Liver (tissue), 8 donors: ENCODE measurements at regions not wholly inside any gene's neighbourhood (a gene's known extent, or its start where the extent isn't known, plus 50 kb on each side); places are given as distances from the start of the nearest gene placed in this dataset.

ENCODE experiments used
- DNase-seq: peaks from one replicate; pipeline ENCODE4 v3.0.0-alpha.2; 2017; ENCODE audit warnings: low spot score
- H3K27ac ChIP-seq, 2 donors: one replicate each; pipeline ENCODE4 v1.7.0; 2013; ENCODE audit warnings: inconsistent platforms in 2 of 2, low read length in 2 of 2, control low read depth in 1 of 2, low read depth in 1 of 2, mild to moderate bottlenecking in 1 of 2
- H3K27me3 ChIP-seq, 4 donors: one replicate each; pipeline versions ENCODE4 v1.6.1 to v1.7.0; 2013; ENCODE audit warnings: low read length in 3 of 4, inconsistent platforms in 1 of 4, mild to moderate bottlenecking in 1 of 4, moderate library complexity in 1 of 4; ENCODE audit not compliant: control insufficient read depth in 4 of 4, insufficient read depth in 4 of 4
- H3K36me3 ChIP-seq, 4 donors: one replicate each; pipeline versions ENCODE4 v1.6.1 to v1.7.0; 2013; ENCODE audit warnings: low read length in 3 of 4, mild to moderate bottlenecking in 3 of 4, low read depth in 1 of 4, moderate library complexity in 1 of 4; ENCODE audit not compliant: control insufficient read depth in 4 of 4, insufficient read depth in 3 of 4
- H3K4me1 ChIP-seq, 4 donors: one replicate each; pipeline versions ENCODE4 v1.6.1 to v1.7.0; 2013; ENCODE audit warnings: low read length in 3 of 4, mild to moderate bottlenecking in 3 of 4, moderate library complexity in 1 of 4; ENCODE audit not compliant: control insufficient read depth in 4 of 4, insufficient read depth in 4 of 4
- H3K4me3 ChIP-seq, 3 donors: one replicate each; pipeline versions ENCODE4 v1.6.1 to v1.7.0; 2013; ENCODE audit warnings: low read length in 3 of 3, control low read depth in 1 of 3, low read depth in 1 of 3, mild to moderate bottlenecking in 1 of 3
- H3K9ac ChIP-seq, 2 donors: one replicate each; pipeline ENCODE4 v1.7.0; 2013; ENCODE audit warnings: low read length in 2 of 2, mild to moderate bottlenecking in 2 of 2, moderate library complexity in 2 of 2, control low read depth in 1 of 2, low read depth in 1 of 2
- H3K9me3 ChIP-seq, 4 donors: one replicate each; pipeline versions ENCODE4 v1.6.1 to v1.7.0; 2013; ENCODE audit warnings: low read length in 3 of 4; ENCODE audit not compliant: control insufficient read depth in 4 of 4
- CTCF ChIP-seq: fragments of 150-350 bp; IDR thresholded peaks from 2 replicates; pipeline ENCODE4 v1.5.1; 2017; ENCODE audit warnings: improper control_type of control experiment, low read depth, low read length; ENCODE audit not compliant: missing input control
- EGR1 ChIP-seq, 2 donors: IDR thresholded peaks; 2 replicates each; pipeline ENCODE4 v1.6.1; 2016 to 2018; ENCODE audit warnings: antibody characterized with exemption in 2 of 2, low read depth in 2 of 2
- FOXA1 ChIP-seq: IDR thresholded peaks from 2 replicates; pipeline ENCODE4 v1.6.1; 2016; ENCODE audit warnings: antibody characterized with exemption
- FOXA2 ChIP-seq: IDR thresholded peaks from 2 replicates; pipeline ENCODE4 v1.6.1; 2016; ENCODE audit warnings: antibody characterized with exemption
- GABPA ChIP-seq, 2 donors: IDR thresholded peaks in 1 of 2; conservative IDR thresholded peaks in 1 of 2; 2 replicates each; pipeline ENCODE4 v1.6.1; 2016; ENCODE audit warnings: antibody characterized with exemption in 2 of 2, mild to moderate bottlenecking in 1 of 2, moderate library complexity in 1 of 2
- HNF4A ChIP-seq, 2 donors: conservative IDR thresholded peaks; 2 replicates each; pipeline ENCODE4 v1.6.1; 2016; ENCODE audit warnings: antibody characterized with exemption in 2 of 2, mild to moderate bottlenecking in 2 of 2
- HNF4G ChIP-seq: IDR thresholded peaks from 2 replicates; pipeline ENCODE4 v1.6.1; 2016; ENCODE audit warnings: antibody characterized with exemption
- JUND ChIP-seq, 2 donors: IDR thresholded peaks; 2 replicates each; pipeline ENCODE4 v1.6.1; 2016; ENCODE audit warnings: antibody characterized with exemption in 2 of 2
- NR2F2 ChIP-seq: IDR thresholded peaks from 2 replicates; pipeline ENCODE4 v1.6.1; 2016; ENCODE audit warnings: antibody characterized with exemption
- RAD21 ChIP-seq, 2 donors: IDR thresholded peaks; 2 replicates each; pipeline ENCODE4 v1.6.1; 2016; ENCODE audit warnings: antibody characterized with exemption in 2 of 2, mild to moderate bottlenecking in 2 of 2
- REST ChIP-seq: IDR thresholded peaks from 2 replicates; pipeline ENCODE4 v1.6.1; 2016; ENCODE audit warnings: antibody characterized with exemption, mild to moderate bottlenecking
- RXRA ChIP-seq, 2 donors: IDR thresholded peaks; 2 replicates each; pipeline ENCODE4 v1.6.1; 2017 to 2018; ENCODE audit warnings: antibody characterized with exemption in 2 of 2, mild to moderate bottlenecking in 1 of 2
- SP1 ChIP-seq: IDR thresholded peaks from 2 replicates; pipeline ENCODE4 v1.6.1; 2018; ENCODE audit warnings: antibody characterized with exemption, mild to moderate bottlenecking
- TAF1 ChIP-seq: conservative IDR thresholded peaks from 2 replicates; pipeline ENCODE4 v1.6.1; 2016; ENCODE audit warnings: antibody characterized with exemption, mild to moderate bottlenecking
- YY1 ChIP-seq: IDR thresholded peaks from 2 replicates; pipeline ENCODE4 v1.6.1; 2016; ENCODE audit warnings: antibody characterized with exemption, mild to moderate bottlenecking
- WGBS: extraction: QIAGEN DNeasy Blood & Tissue Kit; methylation state at CpG from one replicate; pipeline ENCODE4 v1.1.7; 2013; 5-methylcytosine and 5-hydroxymethylcytosine counted together
- TF ChIP-seq, protein P1 (sequence below): IDR thresholded peaks from 2 replicates; pipeline ENCODE4 v1.6.1; 2016; ENCODE audit warnings: antibody characterized with exemption
- TF ChIP-seq, protein P2 (sequence below): IDR thresholded peaks from 2 replicates; pipeline ENCODE4 v1.6.1; 2016; ENCODE audit warnings: antibody characterized with exemption
- TF ChIP-seq, protein P3 (sequence below): IDR thresholded peaks from 2 replicates; pipeline ENCODE4 v1.6.1; 2016; ENCODE audit warnings: antibody characterized with exemption
- donor health status: healthy.
- donor health status: healthy.
- donor health status: healthy.
- donor health status: healthy.
- donor health status: healthy.

- Histone ChIP-seq H3K9ac (no peak overlapping the region), H3K4me3 (no peak overlapping the region), H3K36me3 (no peaks in the 10 kb centered on the region), H3K9me3 (no peaks in the 10 kb centered on the region), H3K4me1 (peaks cover 0 to 4% (median under 1%) of the 10 kb centered on the region in 4 donors), H3K27ac (peak overlapping the region; percentile 52 to 66), H3K27me3 (no peaks in the 10 kb centered on the region)
- 77% methylated on average over 3 of the region's 3 CpGs for WGBS
- TF ChIP-seq GABPA (IDR thresholded peaks at IDR 0.05 in 1 of 2, conservative IDR thresholded peaks at IDR 0.05 in 1 of 2) (no peak), RAD21 (IDR thresholded peaks at IDR 0.05) (no peak), NR2F2 (no peak), RXRA (IDR thresholded peaks at IDR 0.05) (no peak), HNF4A (conservative IDR thresholded peaks at IDR 0.05) (no peak), HNF4G (no peak), YY1 (no peak), EGR1 (IDR thresholded peaks at IDR 0.05; ENCODE audit: low read depth in 2 of 2) (no peak), REST (no peak), FOXA2 (no peak), CTCF (no peak), SP1 (no peak), FOXA1 (no peak), JUND (IDR thresholded peaks at IDR 0.05) (no peak), TAF1 (no peak)
- TF ChIP-seq, protein P1, sequence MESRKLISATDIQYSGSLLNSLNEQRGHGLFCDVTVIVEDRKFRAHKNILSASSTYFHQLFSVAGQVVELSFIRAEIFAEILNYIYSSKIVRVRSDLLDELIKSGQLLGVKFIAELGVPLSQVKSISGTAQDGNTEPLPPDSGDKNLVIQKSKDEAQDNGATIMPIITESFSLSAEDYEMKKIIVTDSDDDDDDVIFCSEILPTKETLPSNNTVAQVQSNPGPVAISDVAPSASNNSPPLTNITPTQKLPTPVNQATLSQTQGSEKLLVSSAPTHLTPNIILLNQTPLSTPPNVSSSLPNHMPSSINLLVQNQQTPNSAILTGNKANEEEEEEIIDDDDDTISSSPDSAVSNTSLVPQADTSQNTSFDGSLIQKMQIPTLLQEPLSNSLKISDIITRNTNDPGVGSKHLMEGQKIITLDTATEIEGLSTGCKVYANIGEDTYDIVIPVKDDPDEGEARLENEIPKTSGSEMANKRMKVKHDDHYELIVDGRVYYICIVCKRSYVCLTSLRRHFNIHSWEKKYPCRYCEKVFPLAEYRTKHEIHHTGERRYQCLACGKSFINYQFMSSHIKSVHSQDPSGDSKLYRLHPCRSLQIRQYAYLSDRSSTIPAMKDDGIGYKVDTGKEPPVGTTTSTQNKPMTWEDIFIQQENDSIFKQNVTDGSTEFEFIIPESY, result no peak
- TF ChIP-seq, protein P2, sequence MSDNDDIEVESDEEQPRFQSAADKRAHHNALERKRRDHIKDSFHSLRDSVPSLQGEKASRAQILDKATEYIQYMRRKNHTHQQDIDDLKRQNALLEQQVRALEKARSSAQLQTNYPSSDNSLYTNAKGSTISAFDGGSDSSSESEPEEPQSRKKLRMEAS, result no peak
- TF ChIP-seq, protein P3, sequence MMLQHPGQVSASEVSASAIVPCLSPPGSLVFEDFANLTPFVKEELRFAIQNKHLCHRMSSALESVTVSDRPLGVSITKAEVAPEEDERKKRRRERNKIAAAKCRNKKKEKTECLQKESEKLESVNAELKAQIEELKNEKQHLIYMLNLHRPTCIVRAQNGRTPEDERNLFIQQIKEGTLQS, result no peak
- DNase-seq, result no peak
Measured at GRCh38 chr20:50339466-50339901, 148.9 kb downstream of the CEBPB start.
